ENCODE measurements at regions not wholly inside any gene's neighbourhood (a gene's known extent, or its start where the extent isn't known, plus 50 kb on each side); places are given as distances from the start of the nearest gene placed in this dataset.

DNA sequence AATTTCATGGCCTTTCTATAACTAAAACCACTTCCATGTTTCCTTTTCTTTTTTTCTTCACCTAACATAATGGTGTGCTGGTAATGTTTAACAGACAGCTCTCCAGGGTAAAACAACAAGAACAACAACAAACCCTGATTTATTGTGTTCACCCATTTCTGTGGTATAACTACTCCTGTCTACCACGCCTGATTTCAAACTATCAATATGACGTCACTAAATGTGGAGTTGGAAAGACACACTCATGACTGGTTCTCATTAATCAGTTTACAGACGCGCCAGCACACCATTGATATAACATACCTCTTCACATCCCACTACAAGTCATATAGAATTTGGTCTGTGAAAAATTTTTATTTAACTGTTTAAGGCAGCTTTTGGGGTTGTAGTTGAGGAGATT lies 142.9 kb downstream of the ARRDC3 start:
- TF ChIP-seq EZH2 (IDR thresholded peaks at IDR 0.05; ENCODE audit: borderline replicate concordance, low read length) = no peak
- TF ChIP-seq, protein P1, sequence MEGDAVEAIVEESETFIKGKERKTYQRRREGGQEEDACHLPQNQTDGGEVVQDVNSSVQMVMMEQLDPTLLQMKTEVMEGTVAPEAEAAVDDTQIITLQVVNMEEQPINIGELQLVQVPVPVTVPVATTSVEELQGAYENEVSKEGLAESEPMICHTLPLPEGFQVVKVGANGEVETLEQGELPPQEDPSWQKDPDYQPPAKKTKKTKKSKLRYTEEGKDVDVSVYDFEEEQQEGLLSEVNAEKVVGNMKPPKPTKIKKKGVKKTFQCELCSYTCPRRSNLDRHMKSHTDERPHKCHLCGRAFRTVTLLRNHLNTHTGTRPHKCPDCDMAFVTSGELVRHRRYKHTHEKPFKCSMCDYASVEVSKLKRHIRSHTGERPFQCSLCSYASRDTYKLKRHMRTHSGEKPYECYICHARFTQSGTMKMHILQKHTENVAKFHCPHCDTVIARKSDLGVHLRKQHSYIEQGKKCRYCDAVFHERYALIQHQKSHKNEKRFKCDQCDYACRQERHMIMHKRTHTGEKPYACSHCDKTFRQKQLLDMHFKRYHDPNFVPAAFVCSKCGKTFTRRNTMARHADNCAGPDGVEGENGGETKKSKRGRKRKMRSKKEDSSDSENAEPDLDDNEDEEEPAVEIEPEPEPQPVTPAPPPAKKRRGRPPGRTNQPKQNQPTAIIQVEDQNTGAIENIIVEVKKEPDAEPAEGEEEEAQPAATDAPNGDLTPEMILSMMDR (IDR thresholded peaks at IDR 0.05; ENCODE audit: low read length) = no peak

Measured in OCI-LY1 (cell line).